Stimulated activated naive B cell treated with anti-CD40 and anti-IgM and Interleukin-4, amounts not matched to agents 10 μg/mL and 1 μg/mL and 100 μg/mL, for 72 hours (primary cell): ENCODE measurements at regions not wholly inside any gene's neighbourhood (a gene's known extent, or its start where the extent isn't known, plus 50 kb on each side); places are given as distances from the start of the nearest gene placed in this dataset.
"Not testable (repeated sequence)": the region's sequence is repeated elsewhere in the genome, so short reads cannot be mapped to it uniquely, and the experiment has no call there.

Source experiments
- ATAC-seq, 2 donors: fragments of 150-1000 bp; cut with Tn5 transposase; replicated peaks; 2 replicates each; pipeline ENCODE4 v1.10.0; 2021; ENCODE audit warnings: moderate library complexity in 1 of 2
- DNase-seq: peaks from one replicate; pipeline ENCODE4 v3.0.0; 2021
- H3K27ac Mint-ChIP-seq: one replicate; pipeline ENCODE4 v1.8.0; 2022; ENCODE audit warnings: mild to moderate bottlenecking, mixed read lengths
- H3K27me3 Mint-ChIP-seq, 2 donors: one replicate each; pipeline ENCODE4 v1.8.0; 2022; ENCODE audit warnings: mixed read lengths in 2 of 2
- H3K36me3 Mint-ChIP-seq, 2 donors: one replicate each; pipeline ENCODE4 v1.8.0; 2022; ENCODE audit warnings: mixed read lengths in 2 of 2, mild to moderate bottlenecking in 1 of 2
- H3K4me1 Mint-ChIP-seq, 2 donors: one replicate each; pipeline ENCODE4 v1.8.0; 2022; ENCODE audit warnings: mixed read lengths in 2 of 2, mild to moderate bottlenecking in 1 of 2
- H3K4me3 Mint-ChIP-seq, 2 donors: one replicate each; pipeline ENCODE4 v1.8.0; 2022; ENCODE audit warnings: mild to moderate bottlenecking in 2 of 2, mixed read lengths in 2 of 2, moderate library complexity in 1 of 2
- H3K9me3 Mint-ChIP-seq, 2 donors: one replicate each; pipeline ENCODE4 v1.8.0; 2022; ENCODE audit warnings: mixed read lengths in 2 of 2, mild to moderate bottlenecking in 1 of 2

DNA sequence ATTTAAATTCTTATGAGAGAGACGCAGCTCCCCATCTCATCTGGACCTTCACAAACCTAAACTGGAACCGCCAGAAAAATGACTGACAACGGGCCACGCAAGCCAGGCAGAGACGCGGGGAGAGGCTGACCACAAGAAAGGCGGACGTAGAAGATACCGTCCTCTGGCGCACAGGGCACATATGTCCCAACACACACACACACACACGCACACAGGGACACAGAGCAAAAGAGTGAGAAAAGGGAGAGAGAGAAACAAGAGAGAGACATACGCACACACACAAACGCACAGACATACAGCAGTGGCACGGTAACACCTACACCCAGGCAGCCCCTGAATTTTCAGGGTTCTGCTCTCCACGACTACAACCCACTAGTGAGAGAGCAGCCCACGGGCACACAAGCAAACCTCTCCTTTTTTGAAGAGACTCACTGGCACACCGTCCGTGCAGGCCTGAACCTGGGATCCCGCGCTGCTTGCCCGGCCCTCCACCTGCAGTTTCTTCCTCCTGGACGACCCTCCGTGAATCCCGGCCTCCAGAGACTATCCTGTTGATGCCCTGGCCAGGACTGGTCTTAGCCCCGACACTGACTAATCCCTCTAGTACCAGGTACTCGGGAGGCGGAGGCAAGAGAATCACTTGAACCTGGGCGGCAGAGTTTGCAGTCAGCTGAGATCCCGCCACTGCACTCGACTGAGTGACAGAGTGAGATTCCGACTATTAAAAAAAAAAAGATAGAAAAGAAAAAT lies 156.5 kb upstream of the ZNF337 start:
- Mint-ChIP-seq H3K4me3 (peak overlapping the region; percentile 86 to 88), H3K4me1 (peaks cover 14 to 23% of the 10 kb centered on the region in 2 donors), H3K27ac (peak overlapping the region; percentile 67), H3K27me3 (peaks cover 56 to 69% of the 10 kb centered on the region in 2 donors)
- H3K36me3 Mint-ChIP-seq, H3K9me3 Mint-ChIP-seq, DNase-seq: not testable (repeated sequence)
- peak; percentile 39 to 43 for ATAC-seq

DNA sequence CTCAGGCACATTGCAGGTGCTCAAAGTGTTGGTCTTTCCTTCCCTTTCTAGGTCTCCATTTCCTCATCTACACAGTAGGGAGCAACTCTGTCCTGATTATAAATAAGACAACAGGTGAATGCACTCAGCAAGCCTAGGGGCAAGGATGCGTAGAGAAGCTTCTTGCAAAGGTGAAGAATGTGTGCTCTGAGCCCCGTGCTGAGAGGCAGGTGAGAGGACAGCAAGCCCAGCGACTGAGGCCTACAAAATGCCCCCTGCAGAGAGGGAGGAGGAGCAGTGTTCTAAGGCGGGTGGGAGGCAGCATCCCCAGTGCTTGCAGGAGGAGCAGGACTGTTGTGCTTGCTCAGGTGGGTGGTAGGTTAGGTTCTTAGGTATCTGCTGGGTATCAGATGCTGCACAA lies 153.5 kb upstream of the ZNF337 start:
- Mint-ChIP-seq H3K4me1 (peaks cover 6 to 17% of the 10 kb centered on the region in 2 donors), H3K27me3 (peaks cover 32 to 40% of the 10 kb centered on the region in 2 donors)
- not testable (repeated sequence) for H3K27ac Mint-ChIP-seq, ATAC-seq, H3K4me3 Mint-ChIP-seq, H3K36me3 Mint-ChIP-seq, DNase-seq, H3K9me3 Mint-ChIP-seq

- peaks cover 14 to 21% of the 10 kb centered on the region in 2 donors for H3K27me3 Mint-ChIP-seq
- no peak overlapping the region for H3K27ac Mint-ChIP-seq
- no peak overlapping the region for H3K4me3 Mint-ChIP-seq
Measured at GRCh38 chr20:25848222-25848621, 151.6 kb upstream of the ZNF337 start.

DNA sequence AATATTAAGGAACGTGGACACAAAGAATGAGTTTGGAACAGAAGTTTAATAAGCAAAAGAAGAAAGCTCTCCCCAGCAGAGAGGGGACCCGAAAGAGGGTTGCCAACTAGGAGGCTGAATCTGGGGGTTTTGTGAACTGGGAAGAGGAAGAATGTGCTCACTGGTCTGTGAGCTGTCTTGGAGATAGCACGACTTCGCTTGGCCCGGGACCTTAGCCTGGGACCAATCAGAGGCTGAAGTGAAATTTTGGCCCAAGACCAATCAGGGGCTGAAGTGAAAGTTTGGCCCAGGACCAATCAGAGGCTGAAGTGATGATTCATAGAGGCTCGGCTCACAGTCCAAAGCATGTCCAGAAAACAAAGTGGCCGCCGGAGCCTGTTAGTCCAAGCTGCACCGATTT lies 148.0 kb upstream of the ZNF337 start:
- not testable (repeated sequence) for H3K36me3 Mint-ChIP-seq

More at GRCh38 chr20:25848222-25848621, 151.6 kb upstream of the ZNF337 start:
- ATAC-seq (no peak), DNase-seq (no peak)
- Mint-ChIP-seq H3K36me3 (peaks cover 3 to 4% of the 10 kb centered on the region in 2 donors), H3K4me1 (peaks cover 3 to 5% of the 10 kb centered on the region in 2 donors), H3K9me3 (peaks cover 0 to 2% of the 10 kb centered on the region in 2 donors)

GRCh38 chr20:25813511-25813910 lies 116.9 kb upstream of the ZNF337 start:
- ATAC-seq, H3K9me3 Mint-ChIP-seq, DNase-seq, H3K36me3 Mint-ChIP-seq, H3K4me1 Mint-ChIP-seq, H3K4me3 Mint-ChIP-seq, H3K27me3 Mint-ChIP-seq, H3K27ac Mint-ChIP-seq: not testable (repeated sequence)

More for the DNA sequence above, 148.0 kb upstream of the ZNF337 start:
- not testable (repeated sequence) for H3K27ac Mint-ChIP-seq, H3K27me3 Mint-ChIP-seq, DNase-seq, H3K4me1 Mint-ChIP-seq, H3K4me3 Mint-ChIP-seq, H3K9me3 Mint-ChIP-seq, ATAC-seq

DNA sequence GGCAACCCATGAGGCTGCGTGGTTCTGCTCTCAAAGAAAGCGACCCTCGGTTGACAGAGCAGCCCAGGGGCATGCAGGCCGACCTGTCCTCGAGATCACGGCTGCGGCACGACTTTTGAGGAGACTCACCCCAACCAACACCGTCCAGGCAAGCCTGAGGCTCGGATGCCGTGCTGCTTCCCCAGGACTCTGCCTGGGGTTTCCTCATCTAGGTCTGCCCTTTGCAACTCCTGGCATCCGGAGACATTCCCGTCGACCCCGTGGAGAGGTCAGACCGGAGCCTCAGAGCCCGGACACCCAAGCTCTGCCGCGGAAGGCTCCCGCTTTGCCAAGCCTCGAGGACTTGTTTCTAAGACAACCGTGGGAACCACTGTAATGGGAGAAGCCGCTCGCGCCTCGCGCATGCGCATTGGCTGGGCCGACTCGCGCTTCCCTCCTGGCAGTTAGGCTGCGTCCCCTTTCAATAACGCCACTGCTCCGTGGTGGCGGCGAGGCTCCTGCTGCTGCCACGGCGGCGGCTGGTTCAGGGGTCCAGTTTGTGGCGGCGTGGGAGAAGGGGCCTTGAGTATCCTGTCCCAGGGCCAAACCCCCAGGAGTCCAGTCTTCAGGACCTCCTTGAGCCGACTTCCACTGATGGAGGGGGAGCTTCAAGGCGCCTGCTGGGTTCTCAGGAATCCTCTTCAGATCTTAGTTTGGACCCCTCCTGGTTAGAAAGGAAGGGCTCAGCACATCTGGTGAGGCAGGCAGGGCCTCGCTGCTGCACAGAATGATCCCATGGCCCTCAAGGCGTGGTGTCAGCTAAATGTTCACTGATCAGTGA lies 101.7 kb upstream of the ZNF337 start:
- H3K9me3 Mint-ChIP-seq, H3K4me3 Mint-ChIP-seq, H3K4me1 Mint-ChIP-seq, DNase-seq, H3K27ac Mint-ChIP-seq, H3K27me3 Mint-ChIP-seq, H3K36me3 Mint-ChIP-seq: not testable (repeated sequence)
- peak in 1 of 2 donors; percentile 31 for ATAC-seq

DNA sequence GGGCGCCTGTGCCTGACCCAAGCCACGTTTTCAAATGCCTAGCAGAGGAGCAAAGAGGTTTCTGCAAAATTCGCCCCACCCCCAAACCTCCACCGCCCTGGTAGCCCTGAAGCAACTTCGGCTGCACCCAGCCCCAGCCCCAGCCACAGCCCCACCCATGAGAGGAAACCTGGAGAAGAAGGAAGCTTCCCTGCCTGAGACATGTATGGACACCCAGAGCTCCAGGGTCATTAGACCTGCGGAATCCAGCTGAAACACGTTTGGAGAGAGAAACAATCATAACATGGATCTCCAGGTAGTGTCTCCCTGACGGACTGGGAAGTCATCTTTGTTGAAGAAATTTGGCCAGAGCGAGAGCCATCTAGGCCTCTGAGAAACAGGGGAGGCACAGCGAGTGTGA lies 100.4 kb upstream of the ZNF337 start:
- not testable (repeated sequence) for DNase-seq, H3K4me3 Mint-ChIP-seq, H3K27me3 Mint-ChIP-seq, H3K4me1 Mint-ChIP-seq, ATAC-seq, H3K9me3 Mint-ChIP-seq, H3K36me3 Mint-ChIP-seq, H3K27ac Mint-ChIP-seq

- H3K36me3 Mint-ChIP-seq, H3K27me3 Mint-ChIP-seq, H3K4me3 Mint-ChIP-seq, ATAC-seq, H3K9me3 Mint-ChIP-seq, H3K27ac Mint-ChIP-seq, H3K4me1 Mint-ChIP-seq, DNase-seq: not testable (repeated sequence)
Measured at GRCh38 chr20:25777241-25777640, 80.6 kb upstream of the ZNF337 start.

GRCh38 chr20:25774711-25775110 lies 78.1 kb upstream of the ZNF337 start:
- not testable (repeated sequence) for H3K4me3 Mint-ChIP-seq, H3K27ac Mint-ChIP-seq, H3K36me3 Mint-ChIP-seq, ATAC-seq, H3K4me1 Mint-ChIP-seq, H3K27me3 Mint-ChIP-seq, H3K9me3 Mint-ChIP-seq, DNase-seq

- not testable (repeated sequence) for H3K27me3 Mint-ChIP-seq, H3K4me3 Mint-ChIP-seq, H3K27ac Mint-ChIP-seq, DNase-seq, H3K36me3 Mint-ChIP-seq, H3K9me3 Mint-ChIP-seq, ATAC-seq, H3K4me1 Mint-ChIP-seq
Measured at GRCh38 chr20:25774203-25774602, 77.5 kb upstream of the ZNF337 start.

DNA sequence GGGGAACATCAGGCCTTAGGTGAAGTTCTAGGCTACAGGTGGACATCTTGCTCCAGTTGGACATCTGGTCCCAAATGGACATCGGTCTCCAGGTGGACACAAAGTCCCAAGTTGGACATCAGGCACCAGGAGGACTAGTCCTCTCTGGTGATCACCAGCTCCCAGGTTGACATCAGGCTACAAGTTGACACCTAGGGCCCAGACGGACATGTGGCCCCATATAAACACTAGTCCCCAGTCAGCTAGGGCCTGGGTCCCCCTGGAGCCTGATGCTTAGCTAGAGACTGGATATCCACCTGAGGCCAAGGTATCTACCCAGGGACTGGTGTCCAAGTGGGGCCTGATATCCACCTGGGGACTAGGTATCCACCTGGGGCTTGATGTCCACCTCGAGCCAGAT lies 75.8 kb upstream of the ZNF337 start:
- not testable (repeated sequence) for DNase-seq, H3K4me3 Mint-ChIP-seq, ATAC-seq, H3K4me1 Mint-ChIP-seq, H3K27ac Mint-ChIP-seq, H3K27me3 Mint-ChIP-seq, H3K9me3 Mint-ChIP-seq, H3K36me3 Mint-ChIP-seq

DNA sequence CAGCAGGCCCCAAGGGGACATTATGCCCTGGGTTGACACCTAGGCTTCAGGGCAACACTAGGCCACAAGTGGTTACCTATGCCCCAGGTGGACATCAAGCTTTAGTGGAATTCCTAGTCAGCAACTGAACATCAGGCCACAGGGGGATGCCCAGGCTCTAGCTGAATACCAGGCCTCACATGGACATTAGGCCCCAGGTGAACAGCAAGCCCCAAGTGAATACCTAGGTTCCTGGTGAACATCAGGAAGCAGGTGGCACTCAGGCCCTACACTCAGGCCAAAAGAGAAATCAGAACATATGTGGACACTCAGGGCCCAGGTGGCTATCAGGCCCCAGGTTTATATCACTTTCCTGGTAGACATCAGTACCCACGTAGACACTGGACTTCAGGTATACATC lies 75.2 kb upstream of the ZNF337 start:
- H3K27ac Mint-ChIP-seq, ATAC-seq, H3K4me1 Mint-ChIP-seq, H3K27me3 Mint-ChIP-seq, H3K9me3 Mint-ChIP-seq, H3K36me3 Mint-ChIP-seq, DNase-seq, H3K4me3 Mint-ChIP-seq: not testable (repeated sequence)

DNA sequence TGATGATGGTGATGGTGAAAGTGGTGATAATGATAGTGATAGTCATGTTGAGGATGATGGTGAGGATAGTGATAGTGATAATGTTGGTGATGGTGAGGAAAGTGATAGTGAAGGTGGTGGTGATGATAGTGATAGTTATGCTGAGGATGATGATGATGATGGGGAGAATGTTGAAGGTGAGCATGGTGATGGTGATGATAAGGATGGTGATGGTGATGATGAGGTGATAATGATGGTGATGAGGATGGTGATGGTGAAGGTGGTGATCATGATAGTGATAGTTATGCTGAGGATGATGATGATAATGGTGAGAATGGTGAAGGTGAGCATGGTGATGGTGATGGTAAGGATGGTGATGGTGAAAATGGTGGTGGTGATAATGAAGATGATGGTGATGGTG lies 64.9 kb upstream of the ZNF337 start:
- ATAC-seq (no peak), DNase-seq (no peak)
- H3K27ac Mint-ChIP-seq: no peak overlapping the region

GRCh38 chr20:25761046-25761445 lies 64.4 kb upstream of the ZNF337 start:
- H3K4me3 Mint-ChIP-seq, H3K9me3 Mint-ChIP-seq, H3K27me3 Mint-ChIP-seq, ATAC-seq, H3K4me1 Mint-ChIP-seq, H3K27ac Mint-ChIP-seq, H3K36me3 Mint-ChIP-seq, DNase-seq: not testable (repeated sequence)

More for the DNA sequence above, 64.9 kb upstream of the ZNF337 start:
- no peaks in the 10 kb centered on the region for H3K4me1 Mint-ChIP-seq
- peaks cover 0 to 4% of the 10 kb centered on the region in 2 donors for H3K27me3 Mint-ChIP-seq
- no peaks in the 10 kb centered on the region for H3K9me3 Mint-ChIP-seq
- no peak overlapping the region for H3K4me3 Mint-ChIP-seq
- H3K36me3 Mint-ChIP-seq: no peaks in the 10 kb centered on the region
